ENCODE measurements at regions not wholly inside any gene's neighbourhood (a gene's known extent, or its start where the extent isn't known, plus 50 kb on each side); places are given as distances from the start of the nearest gene placed in this dataset.

GRCh38 chr6:166752928-166753721 lies 126.1 kb upstream of the RPS6KA2 start:
- H3K4me1 Mint-ChIP-seq (ENCODE audit: low read depth) = peaks cover 20% of the 10 kb centered on the region
- no peaks in the 10 kb centered on the region for H3K9me3 Mint-ChIP-seq (ENCODE audit: insufficient read depth)
- H3K36me3 Mint-ChIP-seq (ENCODE audit: low read depth) = no peaks in the 10 kb centered on the region
- H3K27me3 Mint-ChIP-seq (ENCODE audit: low read depth) = peaks cover 27% of the 10 kb centered on the region
- DNase-seq = no peak
- POLR2A ChIA-PET = no interaction called here
- no peak for ATAC-seq
- CTCF ChIA-PET = no interaction called here
- H3K27ac Mint-ChIP-seq = no peak overlapping the region
- H3K4me3 Mint-ChIP-seq = no peak overlapping the region

GRCh38 chr6:166752097-166752496 lies 125.0 kb upstream of the RPS6KA2 start:
- Mint-ChIP-seq H3K27ac (no peak overlapping the region), H3K9me3 (ENCODE audit: insufficient read depth) (no peaks in the 10 kb centered on the region), H3K4me1 (ENCODE audit: low read depth) (peaks cover 10% of the 10 kb centered on the region), H3K36me3 (ENCODE audit: low read depth) (no peaks in the 10 kb centered on the region), H3K27me3 (ENCODE audit: low read depth) (peaks cover 17% of the 10 kb centered on the region), H3K4me3 (no peak overlapping the region)
- ChIA-PET CTCF (no interaction called here), POLR2A (no interaction called here)
- ATAC-seq = no peak
- DNase-seq = no peak

GRCh38 chr6:166751051-166751595 lies 124.1 kb upstream of the RPS6KA2 start:
- Mint-ChIP-seq H3K27ac (no peak overlapping the region), H3K4me3 (no peak overlapping the region), H3K36me3 (ENCODE audit: low read depth) (no peaks in the 10 kb centered on the region), H3K4me1 (ENCODE audit: low read depth) (peaks cover 9% of the 10 kb centered on the region), H3K9me3 (ENCODE audit: insufficient read depth) (no peaks in the 10 kb centered on the region), H3K27me3 (ENCODE audit: low read depth) (peaks cover 15% of the 10 kb centered on the region)
- ChIA-PET POLR2A (no interaction called here), CTCF (no interaction called here)
- ATAC-seq = peak; percentile 32
- no peak for DNase-seq

GRCh38 chr6:166750108-166750793 lies 123.2 kb upstream of the RPS6KA2 start:
- no peak for ATAC-seq
- no peak for DNase-seq
- H3K4me1 Mint-ChIP-seq (ENCODE audit: low read depth) = peaks cover 9% of the 10 kb centered on the region
- peaks cover 15% of the 10 kb centered on the region for H3K27me3 Mint-ChIP-seq (ENCODE audit: low read depth)
- CTCF ChIA-PET = no interaction called here
- H3K27ac Mint-ChIP-seq = no peak overlapping the region
- H3K4me3 Mint-ChIP-seq = no peak overlapping the region
- H3K36me3 Mint-ChIP-seq (ENCODE audit: low read depth) = no peaks in the 10 kb centered on the region
- no peaks in the 10 kb centered on the region for H3K9me3 Mint-ChIP-seq (ENCODE audit: insufficient read depth)
- POLR2A ChIA-PET = no interaction called here

- peaks cover 15% of the 10 kb centered on the region for H3K27me3 Mint-ChIP-seq (ENCODE audit: low read depth)
- H3K27ac Mint-ChIP-seq = no peak overlapping the region
- H3K9me3 Mint-ChIP-seq (ENCODE audit: insufficient read depth) = no peaks in the 10 kb centered on the region
- ChIA-PET CTCF (no interaction called here), POLR2A (no interaction called here)
- no peak for DNase-seq
- H3K4me1 Mint-ChIP-seq (ENCODE audit: low read depth) = peaks cover 9% of the 10 kb centered on the region
- H3K4me3 Mint-ChIP-seq = no peak overlapping the region
- ATAC-seq = no peak
- H3K36me3 Mint-ChIP-seq (ENCODE audit: low read depth) = no peaks in the 10 kb centered on the region
Measured at GRCh38 chr6:166749666-166750065, 122.6 kb upstream of the RPS6KA2 start.

GRCh38 chr6:166747644-166748595 lies 120.9 kb upstream of the RPS6KA2 start:
- CTCF ChIA-PET = no interaction called here
- no peaks in the 10 kb centered on the region for H3K9me3 Mint-ChIP-seq (ENCODE audit: insufficient read depth)

GRCh38 chr6:166745801-166746668 lies 119.0 kb upstream of the RPS6KA2 start:
- Mint-ChIP-seq H3K36me3 (ENCODE audit: low read depth) (no peaks in the 10 kb centered on the region), H3K9me3 (ENCODE audit: insufficient read depth) (no peaks in the 10 kb centered on the region), H3K4me1 (ENCODE audit: low read depth) (peaks cover 6% of the 10 kb centered on the region), H3K27ac (no peak overlapping the region), H3K4me3 (no peak overlapping the region), H3K27me3 (ENCODE audit: low read depth) (peaks cover 3% of the 10 kb centered on the region)
- CTCF ChIA-PET = interaction anchor here (0.6 kb wide), 1 partner anchor 120 kb away, joined by 3 read pairs; no protein-coding TSS in a partner anchor
- no peak for DNase-seq
- ATAC-seq = no peak
- POLR2A ChIA-PET = interaction anchor here (0.7 kb wide), 1 partner anchor 24 kb away, joined by 3 read pairs; no protein-coding TSS in a partner anchor

More at GRCh38 chr6:166747644-166748595, 120.9 kb upstream of the RPS6KA2 start:
- ATAC-seq (no peak), DNase-seq (no peak)
- Mint-ChIP-seq H3K4me3 (no peak overlapping the region), H3K27ac (no peak overlapping the region), H3K27me3 (ENCODE audit: low read depth) (peaks cover 12% of the 10 kb centered on the region), H3K36me3 (ENCODE audit: low read depth) (no peaks in the 10 kb centered on the region), H3K4me1 (ENCODE audit: low read depth) (peaks cover 9% of the 10 kb centered on the region)
- POLR2A ChIA-PET = interaction anchor here (0.7 kb wide), 1 partner anchor 11 kb away, joined by 6 read pairs; no protein-coding TSS in a partner anchor

- Mint-ChIP-seq H3K4me3 (no peak overlapping the region), H3K9me3 (ENCODE audit: insufficient read depth) (no peaks in the 10 kb centered on the region), H3K36me3 (ENCODE audit: low read depth) (no peaks in the 10 kb centered on the region), H3K4me1 (ENCODE audit: low read depth) (peaks cover 8% of the 10 kb centered on the region), H3K27me3 (ENCODE audit: low read depth) (no peaks in the 10 kb centered on the region), H3K27ac (no peak overlapping the region)
- ChIA-PET CTCF (no interaction called here), POLR2A (no interaction called here)
- no peak for DNase-seq
- no peak for ATAC-seq
Measured at GRCh38 chr6:166744223-166745134, 117.4 kb upstream of the RPS6KA2 start.

- ATAC-seq = no peak
- Mint-ChIP-seq H3K9me3 (ENCODE audit: insufficient read depth) (no peaks in the 10 kb centered on the region), H3K4me1 (ENCODE audit: low read depth) (peaks cover 11% of the 10 kb centered on the region), H3K4me3 (no peak overlapping the region), H3K27ac (no peak overlapping the region), H3K27me3 (ENCODE audit: low read depth) (no peaks in the 10 kb centered on the region), H3K36me3 (ENCODE audit: low read depth) (no peaks in the 10 kb centered on the region)
- DNase-seq = no peak
- ChIA-PET CTCF (interaction anchor here (0.9 kb wide), 1 partner anchor 31 kb away, joined by 3 read pairs; no protein-coding TSS in a partner anchor), POLR2A (no interaction called here)
Measured at GRCh38 chr6:166743406-166744222, 116.6 kb upstream of the RPS6KA2 start.

GRCh38 chr6:166742981-166743380 lies 115.9 kb upstream of the RPS6KA2 start:
- ChIA-PET CTCF (interaction anchor here (0.9 kb wide), 1 partner anchor 32 kb away, joined by 3 read pairs; no protein-coding TSS in a partner anchor), POLR2A (no interaction called here)
- Mint-ChIP-seq H3K36me3 (ENCODE audit: low read depth) (no peaks in the 10 kb centered on the region), H3K27me3 (ENCODE audit: low read depth) (peaks cover 2% of the 10 kb centered on the region), H3K4me1 (ENCODE audit: low read depth) (peaks cover 11% of the 10 kb centered on the region), H3K9me3 (ENCODE audit: insufficient read depth) (no peaks in the 10 kb centered on the region), H3K27ac (no peak overlapping the region), H3K4me3 (no peak overlapping the region)
- no peak for DNase-seq
- no peak for ATAC-seq

Measured in activated CD8-positive, alpha-beta T cell treated with anti-CD3 and anti-CD28 coated beads, Interleukin-2, amount 10 ng/mL, durations not matched to agents 7 days and 5 days (primary cell).